Glomerular visceral epithelial cell (primary cell): ENCODE measurements at regions not wholly inside any gene's neighbourhood (a gene's known extent, or its start where the extent isn't known, plus 50 kb on each side); places are given as distances from the start of the nearest gene placed in this dataset.

Source experiments
- DNase-seq: peaks from one replicate; pipeline ENCODE4 v3.0.0-alpha.2; 2016; ENCODE audit errors: extremely low spot score

DNA sequence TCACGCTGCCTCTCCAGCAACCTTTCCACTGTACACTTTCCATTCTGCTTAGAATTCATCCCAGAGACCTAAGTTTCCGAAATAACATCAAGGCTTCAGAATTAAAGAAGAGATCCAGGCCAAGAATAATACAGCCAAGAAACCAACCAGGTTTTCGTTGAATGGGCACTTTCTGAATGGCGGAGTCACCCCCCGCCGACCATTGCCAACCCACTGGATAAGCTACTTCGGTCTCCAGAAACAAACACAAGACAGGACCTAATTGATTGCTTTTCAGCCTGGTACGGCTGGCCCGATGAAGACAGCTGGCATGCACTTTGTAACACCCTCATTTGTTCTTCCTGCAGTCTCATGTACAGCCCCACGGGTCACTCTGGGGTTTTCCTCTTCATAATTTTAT lies 308.1 kb upstream of the ZFHX3 start:
- DNase-seq: no peak

DNA sequence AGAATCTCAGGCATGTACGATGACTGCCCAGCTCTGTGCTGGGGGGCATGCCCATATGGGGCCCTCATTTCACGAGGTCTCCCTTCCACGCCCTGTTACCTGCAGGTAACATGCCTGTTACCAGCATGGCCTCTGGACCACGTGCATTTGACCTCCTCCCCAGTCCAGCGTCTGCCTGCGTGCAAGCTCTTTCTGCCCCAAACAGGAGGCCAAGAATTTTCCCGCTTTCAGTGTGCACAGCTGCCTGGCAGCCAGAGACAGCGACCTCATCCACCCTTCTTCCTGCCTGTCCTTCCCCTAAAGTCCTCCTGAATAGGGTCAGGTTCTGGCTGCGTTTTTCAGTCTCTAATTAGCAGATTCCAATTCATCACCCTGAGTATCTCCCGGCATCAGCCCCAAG lies 306.5 kb upstream of the ZFHX3 start:
- no peak for DNase-seq

DNA sequence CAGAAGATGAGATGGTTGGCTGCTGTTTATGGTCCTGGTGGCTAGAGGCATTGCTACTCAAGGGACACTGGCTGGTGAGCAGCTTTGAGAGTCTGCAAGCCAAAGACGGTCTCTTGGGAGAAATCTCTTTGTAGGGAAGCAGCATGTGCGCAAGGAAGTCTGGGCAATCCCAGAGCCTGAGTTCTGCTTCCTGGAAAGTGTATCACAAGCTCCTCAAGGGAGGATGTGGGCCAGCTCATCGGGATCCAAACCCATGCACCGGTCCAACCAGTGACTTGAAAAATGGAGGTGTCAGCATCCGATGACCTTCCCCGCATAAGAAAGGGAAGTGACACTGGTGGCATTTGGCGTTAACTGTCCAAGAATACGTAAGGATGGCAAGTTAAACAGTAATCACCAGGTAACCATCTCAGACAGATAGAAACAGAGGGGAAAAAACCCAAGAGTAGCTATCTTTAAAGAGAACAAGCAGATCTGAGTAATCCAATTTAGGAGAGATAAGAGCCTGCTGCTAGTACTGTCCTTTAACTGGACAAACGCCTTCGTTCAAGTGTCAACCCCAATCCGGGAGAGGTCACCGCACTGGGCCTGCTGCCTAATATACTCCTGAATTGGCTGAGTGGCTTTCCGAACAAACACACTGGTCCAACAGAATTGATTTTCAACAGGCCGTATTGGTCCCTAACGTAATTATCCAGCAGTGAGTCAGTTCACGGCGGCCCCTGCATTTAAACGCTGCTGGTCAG lies 303.0 kb upstream of the ZFHX3 start:
- no peak for DNase-seq

DNA sequence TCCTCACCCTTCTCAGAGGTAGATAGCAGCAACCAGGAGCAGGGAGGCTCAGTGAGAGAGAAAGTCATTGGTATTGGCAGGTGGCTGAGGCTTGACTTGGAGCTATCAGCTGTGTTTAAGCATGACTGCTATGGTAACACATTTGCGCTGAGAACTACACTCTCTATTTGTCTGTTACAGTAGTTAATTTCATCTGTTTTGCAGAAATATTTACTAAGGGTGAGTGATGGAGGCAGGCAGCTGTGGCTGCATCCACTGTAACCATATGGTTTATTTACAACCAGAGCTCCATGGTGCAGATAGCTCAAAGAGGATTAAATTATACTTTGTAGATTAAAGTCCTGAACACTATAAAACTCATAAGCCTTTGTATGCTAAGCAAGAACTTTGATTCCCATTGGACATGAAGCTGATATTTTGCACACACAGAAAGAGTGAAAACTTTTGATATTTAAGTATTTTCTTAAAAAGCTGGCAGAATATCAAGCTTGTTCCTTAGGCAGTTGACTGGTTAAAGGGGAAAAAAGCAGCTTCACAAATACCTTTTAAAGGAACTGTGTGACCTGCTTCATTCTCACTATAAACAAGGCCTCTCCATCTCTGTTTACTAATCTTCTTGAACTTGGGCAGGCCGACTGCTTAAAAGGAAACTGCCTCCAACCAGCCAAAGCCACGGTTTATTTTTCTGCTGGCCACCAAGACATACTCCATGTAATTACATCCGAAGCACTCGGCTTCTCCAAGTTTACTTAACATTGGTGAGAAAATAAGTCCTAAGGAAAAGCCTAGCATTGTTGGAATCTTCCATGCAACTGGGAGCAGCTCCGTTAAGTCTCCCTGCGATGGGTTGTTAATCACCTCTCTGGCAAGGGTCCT lies 299.8 kb upstream of the ZFHX3 start:
- DNase-seq: no peak

DNA sequence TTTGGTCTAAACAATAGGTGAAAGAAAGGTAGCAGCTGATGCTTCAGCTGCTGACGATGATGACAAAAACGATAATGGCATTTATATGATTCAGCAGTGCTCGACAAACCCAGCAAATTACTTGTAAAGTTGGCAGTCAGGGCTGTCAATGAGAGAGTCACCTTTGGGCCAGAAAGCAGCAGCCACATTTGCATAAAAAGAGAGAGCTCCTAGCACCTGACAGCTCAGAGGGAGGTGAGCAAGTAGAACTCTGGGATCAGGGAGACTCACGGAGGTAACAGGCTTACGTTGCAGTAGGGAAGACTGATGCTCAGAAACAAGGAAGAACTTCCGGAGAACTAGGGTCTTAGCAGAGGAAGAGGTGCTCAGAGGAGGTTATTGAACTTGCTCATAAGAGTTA lies 291.9 kb upstream of the ZFHX3 start:
- DNase-seq: no peak

DNA sequence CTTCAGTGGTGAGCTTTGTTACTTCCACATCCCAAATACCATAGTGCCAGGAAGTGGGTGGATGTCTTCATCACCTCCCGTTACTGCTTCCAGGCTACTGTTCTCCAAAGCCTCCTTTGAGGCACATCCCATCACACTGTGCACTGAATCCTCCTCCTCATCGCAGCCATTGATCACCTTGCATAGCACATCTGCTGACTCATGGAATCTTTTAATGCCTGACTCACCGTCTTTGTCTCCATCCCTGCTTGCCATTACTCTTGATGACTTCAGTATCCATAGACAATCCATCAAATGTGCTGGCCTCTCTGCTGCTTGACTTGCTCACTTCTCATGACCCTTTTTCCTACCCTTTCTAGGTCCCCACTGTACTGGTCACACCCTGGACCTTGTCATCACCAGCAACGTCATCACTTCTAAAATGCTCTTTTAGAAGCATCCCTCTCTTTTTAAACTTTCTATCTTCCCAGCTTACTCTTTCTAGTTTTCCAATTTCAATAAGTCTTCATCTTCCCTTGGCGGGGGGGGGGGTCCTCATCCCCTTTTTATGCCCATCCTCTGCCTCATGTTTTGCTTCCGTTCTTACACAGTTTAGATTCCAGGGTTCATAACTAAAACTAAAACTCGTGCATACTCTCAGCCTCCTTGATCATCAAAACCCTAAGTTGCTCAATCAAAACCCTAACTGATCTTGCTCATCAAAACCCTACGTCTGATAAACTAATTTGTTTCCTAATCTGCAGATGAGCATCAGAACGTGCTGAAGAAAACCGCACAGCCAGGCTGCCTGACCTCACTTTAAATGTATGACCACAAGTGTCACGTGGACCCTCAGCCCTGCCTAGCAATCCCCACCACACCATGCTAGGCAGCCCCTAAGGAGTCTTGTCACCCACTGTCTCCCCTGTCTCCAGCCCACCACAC lies 289.7 kb upstream of the ZFHX3 start:
- no peak for DNase-seq

DNA sequence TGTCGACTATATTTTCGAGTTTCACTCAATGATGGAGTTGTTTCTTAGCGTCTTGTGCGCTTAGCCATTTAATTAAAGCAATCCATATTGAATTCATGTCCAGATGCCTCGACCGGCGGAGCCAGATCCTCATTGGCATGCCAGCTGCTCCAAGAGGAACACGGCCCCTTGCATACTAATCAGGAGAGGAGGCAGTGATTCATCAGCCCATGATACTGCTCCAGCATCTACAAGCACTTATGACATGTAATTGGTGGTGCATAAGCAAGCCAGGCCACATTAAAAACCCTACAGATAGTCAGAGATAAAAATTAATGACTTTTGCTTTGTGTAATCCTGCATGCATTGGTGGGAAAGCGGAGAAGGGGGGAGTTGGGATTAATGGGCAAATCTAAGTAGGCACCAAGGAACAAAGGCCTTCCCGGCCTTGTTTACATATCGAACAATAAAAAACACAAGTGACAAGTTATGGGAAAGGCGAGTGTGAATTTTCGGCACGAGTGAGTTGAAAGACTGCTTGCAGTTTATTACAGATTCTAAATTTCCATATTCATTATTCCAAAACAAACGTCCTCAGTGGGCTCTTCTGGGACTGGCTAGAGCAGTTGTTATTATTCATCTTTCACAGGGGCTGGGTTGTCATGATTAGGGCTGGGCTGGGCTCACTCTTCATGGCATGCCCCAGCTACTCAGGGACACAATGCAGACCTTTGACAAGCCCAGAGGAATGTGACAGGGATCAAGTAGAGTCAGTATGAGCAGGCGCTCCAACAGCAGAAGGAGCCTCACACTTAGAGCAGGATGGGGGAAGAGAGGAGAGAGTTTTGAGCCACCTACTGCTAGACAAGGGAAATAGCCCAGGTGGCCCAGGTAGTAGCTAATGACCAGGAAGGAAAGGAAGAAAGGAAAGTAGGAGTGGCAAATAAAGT lies 281.7 kb upstream of the ZFHX3 start:
- DNase-seq: no peak

DNA sequence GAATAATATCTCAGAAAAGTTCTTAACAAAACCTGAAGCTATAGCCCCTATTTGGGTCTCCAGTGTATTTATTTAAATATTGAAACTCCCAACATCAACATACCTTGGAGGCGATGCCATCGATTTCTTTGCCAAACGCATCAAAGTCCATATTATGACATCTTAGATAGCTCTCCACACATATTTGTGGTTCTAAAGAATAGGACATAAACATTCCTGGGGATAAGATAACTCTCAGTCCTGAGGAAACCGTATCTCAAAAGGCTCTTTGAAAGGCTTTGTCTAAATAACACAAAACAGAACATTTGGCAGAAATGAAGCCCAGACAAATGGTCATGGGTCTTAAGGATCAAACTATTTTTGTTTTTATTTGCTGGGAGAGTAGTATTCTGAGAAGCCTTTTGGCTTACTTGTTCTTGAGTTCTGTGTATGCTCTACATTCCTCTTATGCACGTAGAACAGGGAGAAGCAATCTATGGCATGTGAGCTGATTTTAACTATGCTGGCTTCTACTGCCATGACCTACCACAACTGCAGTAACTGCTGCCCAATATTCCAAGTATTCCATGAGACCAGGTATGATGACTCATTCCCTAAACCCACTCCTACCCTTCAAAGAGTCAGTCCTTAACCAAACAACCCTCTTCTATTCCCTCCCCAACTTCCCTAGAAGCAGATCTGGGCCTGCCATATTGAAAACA lies 279.0 kb upstream of the ZFHX3 start:
- no peak for DNase-seq

DNA sequence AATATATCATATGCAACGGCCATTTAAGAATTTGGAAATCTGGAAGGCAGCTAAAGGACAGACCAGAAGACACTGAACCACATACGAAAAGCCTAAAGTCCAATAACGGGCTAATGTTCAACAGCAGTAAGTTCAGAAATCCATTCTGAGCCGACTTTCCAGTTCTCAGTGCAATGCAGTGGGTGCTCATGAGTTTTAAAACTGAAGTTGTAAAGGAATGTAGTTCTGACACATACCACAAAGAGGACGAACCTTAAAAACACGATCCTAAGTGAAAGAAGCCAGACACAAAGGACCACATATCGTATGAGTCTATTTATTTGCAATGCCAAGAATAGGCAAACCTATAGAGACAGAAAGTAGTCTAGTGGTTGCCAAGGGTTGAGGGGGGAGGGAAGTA lies 278.3 kb upstream of the ZFHX3 start:
- no peak for DNase-seq

DNA sequence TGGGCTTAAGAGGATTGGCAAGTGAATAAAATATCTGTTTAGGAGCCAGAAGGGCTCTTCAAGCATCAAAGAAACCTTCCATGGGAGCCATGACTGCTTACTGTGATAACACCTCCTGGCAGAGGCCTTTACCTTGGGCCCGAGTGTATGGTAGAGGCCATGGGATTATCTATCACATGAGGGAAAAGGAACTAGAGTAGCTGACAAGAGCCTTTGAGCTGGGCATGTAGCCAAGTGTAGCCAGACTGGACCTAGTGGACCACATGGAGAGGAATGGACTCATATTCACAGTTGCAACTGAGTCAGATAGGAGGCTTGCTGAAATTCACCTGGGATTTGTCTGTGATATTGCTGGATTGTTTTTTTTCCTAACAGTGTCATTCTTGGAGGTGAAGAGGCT lies 276.0 kb upstream of the ZFHX3 start:
- no peak for DNase-seq

DNA sequence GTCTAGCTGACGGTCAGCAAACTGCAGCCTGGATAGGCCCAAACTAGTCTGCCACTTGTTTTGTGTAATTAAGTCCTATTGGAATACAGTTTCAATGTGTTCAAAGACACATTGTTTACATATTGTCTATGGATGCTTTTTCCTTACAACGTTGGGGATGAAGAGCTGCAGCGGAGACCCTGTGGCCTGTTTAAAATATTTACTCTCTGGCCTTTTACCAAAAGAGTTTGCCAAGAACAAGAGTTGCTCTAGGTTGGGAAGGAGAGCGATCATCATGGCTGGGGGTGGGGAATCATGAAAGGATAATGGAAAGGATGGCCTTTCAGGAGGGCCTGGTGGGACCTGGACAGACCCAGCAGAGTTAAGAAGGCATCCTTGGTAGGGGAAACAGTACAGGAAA lies 274.9 kb upstream of the ZFHX3 start:
- DNase-seq: no peak

DNA sequence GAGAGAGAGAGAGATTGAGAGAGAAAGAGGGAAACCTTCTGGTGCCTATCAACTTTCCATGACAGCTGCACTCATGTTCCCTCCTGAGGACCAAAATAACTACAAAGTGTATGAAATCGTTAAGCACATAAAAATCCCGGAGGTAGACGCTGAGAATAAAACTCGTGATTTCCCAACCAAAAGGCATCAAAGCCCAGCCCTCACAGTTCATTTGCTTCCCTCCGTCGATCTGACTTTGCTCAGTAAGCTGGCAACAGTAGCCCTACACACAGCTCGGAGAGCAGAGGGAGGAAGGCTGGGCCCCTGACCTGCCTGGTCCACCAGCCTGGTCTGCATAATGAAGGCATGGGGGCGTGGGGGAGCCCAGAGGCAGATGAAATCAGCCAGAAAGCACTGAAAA lies 273.9 kb upstream of the ZFHX3 start:
- no peak for DNase-seq

DNA sequence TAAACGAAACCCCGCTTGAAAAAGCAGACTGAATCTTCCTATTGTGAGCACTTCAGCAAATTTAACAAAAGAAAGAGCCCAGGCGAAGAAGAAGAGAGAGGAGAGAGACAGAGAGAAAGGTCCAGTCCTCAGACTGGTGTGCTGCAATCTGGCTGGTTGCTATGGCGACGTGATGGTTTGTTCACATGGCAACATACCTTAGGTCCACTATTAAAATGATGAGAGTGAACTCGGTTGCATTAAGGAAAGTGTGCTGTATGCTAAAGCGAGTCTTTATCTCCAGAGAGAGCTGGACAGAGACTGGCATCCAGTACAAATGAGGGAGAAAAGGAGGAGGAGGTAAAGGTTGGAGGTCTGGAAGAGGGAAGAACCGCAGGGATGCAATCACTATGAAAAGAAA lies 271.8 kb upstream of the ZFHX3 start:
- DNase-seq: no peak

DNA sequence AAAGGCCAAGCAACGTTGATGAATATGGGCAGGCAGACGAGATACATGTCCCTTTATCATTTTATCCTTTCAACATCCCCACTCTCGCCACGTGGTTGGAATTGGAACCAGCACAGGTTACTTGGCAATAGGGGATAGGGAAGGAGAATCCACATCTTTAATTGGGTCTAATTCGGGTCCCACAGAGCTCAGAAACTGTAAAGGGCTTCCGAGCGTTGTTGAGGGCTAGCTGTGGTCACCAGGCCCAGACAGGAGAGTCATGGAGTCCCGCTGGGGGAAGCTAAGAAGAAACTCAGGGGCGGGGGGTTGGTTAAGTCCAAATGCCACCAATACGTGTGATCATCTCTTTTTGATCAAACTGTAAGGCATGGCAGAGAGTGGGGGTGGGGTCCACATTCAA lies 271.3 kb upstream of the ZFHX3 start:
- DNase-seq: no peak

DNA sequence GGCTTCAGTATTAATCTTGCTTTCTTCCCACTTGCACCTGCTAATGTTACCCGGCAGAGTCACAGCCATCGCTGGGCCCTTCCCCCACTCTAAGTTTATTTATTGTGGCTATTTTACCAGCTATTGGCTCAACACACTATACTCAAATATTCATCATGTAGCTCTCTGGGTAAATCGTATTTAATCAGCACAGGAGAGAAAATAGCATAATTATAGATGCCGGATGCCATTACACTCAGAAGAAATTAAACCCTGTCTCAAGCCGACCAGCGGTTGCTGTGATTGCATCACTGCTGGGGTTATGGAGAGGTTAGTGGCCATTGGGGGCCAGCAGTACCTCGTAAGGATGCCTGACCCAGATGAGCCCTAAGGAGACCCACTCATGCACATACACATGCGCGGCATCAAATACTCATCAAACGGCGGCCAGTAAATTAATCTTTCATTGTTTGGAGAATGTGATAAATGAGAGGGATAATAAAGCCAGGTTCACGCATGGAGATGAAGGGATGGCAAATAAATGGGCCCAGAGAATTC lies 269.5 kb upstream of the ZFHX3 start:
- no peak for DNase-seq

DNA sequence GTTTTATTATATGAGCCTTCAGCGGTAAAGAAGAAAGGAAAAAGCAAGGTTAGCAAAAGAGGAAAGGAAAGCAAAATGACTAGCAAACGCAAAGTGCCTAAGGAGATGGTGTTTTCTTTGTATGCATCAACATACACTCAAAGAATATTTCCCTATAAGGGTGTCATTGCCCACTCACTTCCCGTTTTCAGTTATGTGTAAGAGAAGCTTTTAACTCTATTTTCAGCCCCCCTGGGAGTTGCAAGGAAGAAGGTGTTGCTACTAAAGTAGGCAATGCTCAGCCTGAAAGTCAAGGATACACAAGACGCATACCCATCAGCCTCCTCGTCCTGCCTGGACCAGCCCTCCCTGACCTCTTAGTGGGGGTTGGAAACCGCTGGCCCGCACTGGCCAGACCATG lies 267.7 kb upstream of the ZFHX3 start:
- DNase-seq: no peak

DNA sequence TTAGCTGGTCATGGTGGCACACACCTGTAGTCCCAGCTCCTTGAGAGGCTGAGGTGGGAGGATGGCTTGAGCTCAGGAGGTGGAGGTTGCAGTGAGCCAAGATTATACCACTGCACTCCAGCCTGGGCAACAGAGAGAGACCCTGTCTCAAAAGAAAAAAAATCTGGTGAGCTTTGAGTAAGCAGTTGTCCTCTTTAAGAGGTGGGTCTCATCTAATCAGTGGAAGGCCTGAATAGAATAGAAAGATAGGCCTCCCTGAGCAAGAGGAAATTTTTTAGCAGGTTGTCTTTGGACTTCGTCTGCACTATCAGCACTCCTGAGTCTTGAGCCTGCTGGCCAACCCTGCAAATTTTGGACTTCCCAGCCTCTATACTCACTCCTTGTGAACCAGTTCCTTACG lies 266.0 kb upstream of the ZFHX3 start:
- no peak for DNase-seq

DNA sequence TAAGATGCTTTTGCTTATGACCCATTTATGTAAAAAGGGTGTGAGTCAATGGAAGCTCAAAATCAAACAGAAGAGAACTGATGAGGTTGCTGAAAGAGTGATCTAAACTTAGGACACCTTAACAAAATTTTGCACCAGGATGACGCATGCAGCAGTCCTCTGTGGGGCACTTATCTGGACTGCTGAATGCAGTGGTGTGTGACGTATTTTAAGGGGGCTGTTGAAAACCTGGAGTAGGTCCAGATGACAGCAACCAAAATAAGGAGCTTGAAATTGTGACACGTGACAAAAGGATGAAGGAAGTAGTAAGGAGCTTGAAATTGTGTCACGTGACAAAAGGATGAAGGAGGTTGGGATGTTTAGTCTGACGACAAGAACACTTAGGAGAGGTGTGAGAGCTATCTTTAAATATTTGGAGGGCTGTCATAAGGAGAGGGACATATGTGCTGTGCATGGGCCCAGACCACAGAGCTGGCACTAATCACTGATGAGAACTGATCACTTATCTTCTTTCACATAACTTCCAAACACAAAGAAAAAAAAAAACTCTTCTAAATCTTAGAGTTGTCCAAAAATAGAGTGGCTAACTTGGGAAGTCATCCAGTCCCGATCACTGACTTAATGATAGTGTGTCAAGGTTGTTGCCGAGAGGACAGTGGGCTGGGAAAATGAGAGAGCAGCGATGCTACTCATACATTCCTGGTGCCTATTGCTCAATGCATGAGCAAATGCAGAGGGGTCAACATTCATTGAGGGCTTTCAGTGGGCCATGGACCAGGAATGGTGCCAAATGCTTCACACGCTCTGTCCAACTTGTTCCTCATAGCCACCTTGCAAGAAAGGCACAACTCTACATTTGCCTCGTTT lies 264.2 kb upstream of the ZFHX3 start:
- no peak for DNase-seq

DNA sequence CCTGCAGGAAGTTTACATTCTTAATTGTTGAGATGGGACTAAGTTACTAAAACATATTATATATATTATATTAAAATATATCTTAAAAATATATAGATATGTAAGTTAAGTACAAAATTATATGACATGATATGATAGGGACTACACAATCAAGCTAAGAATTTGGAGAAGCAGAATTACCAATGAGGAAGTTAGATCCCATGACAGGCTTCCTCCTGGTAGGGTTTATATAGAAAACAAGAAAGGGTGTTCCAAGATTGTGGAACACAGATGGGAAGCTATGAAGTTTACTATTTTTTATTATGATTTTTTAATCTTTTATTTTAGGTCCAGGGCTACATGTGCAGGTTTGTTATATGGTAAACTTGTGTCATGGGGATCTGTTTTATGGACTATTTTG lies 260.8 kb upstream of the ZFHX3 start:
- no peak for DNase-seq
